ENCODE measurements at regions not wholly inside any gene's neighbourhood (a gene's known extent, or its start where the extent isn't known, plus 50 kb on each side); places are given as distances from the start of the nearest gene placed in this dataset.

- Histone ChIP-seq H3K4me1 (replicated peaks) (no peaks in the 10 kb centered on the region), H3K27me3 (replicated peaks) (no peaks in the 10 kb centered on the region), H3K9me3 (replicated peaks) (0 out of 2 replicates have a peak, but pooled peaks cover 3% of the 10 kb centered on the region), H3K36me3 (no peaks in the 10 kb centered on the region), H3K4me3 (no peak overlapping the region), H3K27ac (no peak overlapping the region)
- DNase-seq (ENCODE audit: low read depth in 1 of 2, low spot score in 2 of 2) = no peak
Observed at GRCh38 chr18:40371673-40372072, 1583.4 kb upstream of the PIK3C3 start.

GRCh38 chr18:40367576-40367975 is 1587.5 kb upstream of the PIK3C3 start:
- Histone ChIP-seq H3K9me3 (replicated peaks) (0 out of 2 replicates have a peak, but pooled peaks cover 6% of the 10 kb centered on the region), H3K4me3 (no peak overlapping the region), H3K27ac (no peak overlapping the region), H3K27me3 (replicated peaks) (no peaks in the 10 kb centered on the region), H3K4me1 (replicated peaks) (no peaks in the 10 kb centered on the region), H3K36me3 (no peaks in the 10 kb centered on the region)
- DNase-seq (ENCODE audit: low read depth in 1 of 2, low spot score in 2 of 2) = no peak

- Histone ChIP-seq H3K9me3 (replicated peaks) (0 out of 2 replicates have a peak, but pooled peaks cover 9% of the 10 kb centered on the region), H3K36me3 (no peaks in the 10 kb centered on the region), H3K27me3 (replicated peaks) (no peaks in the 10 kb centered on the region), H3K4me1 (replicated peaks) (no peaks in the 10 kb centered on the region), H3K4me3 (no peak overlapping the region), H3K27ac (no peak overlapping the region)
- DNase-seq (ENCODE audit: low read depth in 1 of 2, low spot score in 2 of 2) = no peak
Observed at GRCh38 chr18:40366521-40366920, 1588.5 kb upstream of the PIK3C3 start.

GRCh38 chr18:40365526-40365925 is 1589.5 kb upstream of the PIK3C3 start:
- Histone ChIP-seq H3K36me3 (no peaks in the 10 kb centered on the region), H3K4me3 (no peak overlapping the region), H3K27ac (no peak overlapping the region), H3K4me1 (replicated peaks) (no peaks in the 10 kb centered on the region), H3K27me3 (replicated peaks) (no peaks in the 10 kb centered on the region), H3K9me3 (replicated peaks) (0 out of 2 replicates have a peak, but pooled peaks cover 9% of the 10 kb centered on the region)
- DNase-seq (ENCODE audit: low read depth in 1 of 2, low spot score in 2 of 2) = no peak

GRCh38 chr18:40360558-40360957 is 1594.5 kb upstream of the PIK3C3 start:
- no peak overlapping the region for H3K27ac ChIP-seq
- no peak for DNase-seq (ENCODE audit: low read depth in 1 of 2, low spot score in 2 of 2)

GRCh38 chr18:40357536-40357935 is 1597.5 kb upstream of the PIK3C3 start:
- no peaks in the 10 kb centered on the region for H3K4me1 ChIP-seq (replicated peaks)
- H3K27ac ChIP-seq = no peak overlapping the region
- no peaks in the 10 kb centered on the region for H3K36me3 ChIP-seq
- DNase-seq (ENCODE audit: low read depth in 1 of 2, low spot score in 2 of 2) = no peak
- no peaks in the 10 kb centered on the region for H3K27me3 ChIP-seq (replicated peaks)
- H3K9me3 ChIP-seq (replicated peaks) = peaks cover 3% of the 10 kb centered on the region; the same call in 1 of the 2 replicates
- H3K4me3 ChIP-seq = no peak overlapping the region

More at GRCh38 chr18:40360558-40360957, 1594.5 kb upstream of the PIK3C3 start:
- H3K4me1 ChIP-seq (replicated peaks) = no peaks in the 10 kb centered on the region
- no peaks in the 10 kb centered on the region for H3K27me3 ChIP-seq (replicated peaks)
- no peak overlapping the region for H3K4me3 ChIP-seq
- no peaks in the 10 kb centered on the region for H3K36me3 ChIP-seq
- peaks cover 5% of the 10 kb centered on the region; the same call in 1 of the 2 replicates for H3K9me3 ChIP-seq (replicated peaks)

GRCh38 chr18:40356168-40356567 is 1598.9 kb upstream of the PIK3C3 start:
- Histone ChIP-seq H3K27ac (no peak overlapping the region), H3K36me3 (no peaks in the 10 kb centered on the region), H3K4me3 (no peak overlapping the region), H3K27me3 (replicated peaks) (no peaks in the 10 kb centered on the region), H3K9me3 (replicated peaks) (peaks cover 2% of the 10 kb centered on the region; the same call in 1 of the 2 replicates), H3K4me1 (replicated peaks) (no peaks in the 10 kb centered on the region)
- DNase-seq (ENCODE audit: low read depth in 1 of 2, low spot score in 2 of 2) = no peak

- Histone ChIP-seq H3K4me3 (no peak overlapping the region), H3K4me1 (replicated peaks) (no peaks in the 10 kb centered on the region), H3K36me3 (no peaks in the 10 kb centered on the region), H3K27me3 (replicated peaks) (no peaks in the 10 kb centered on the region), H3K27ac (no peak overlapping the region), H3K9me3 (replicated peaks) (peaks cover 5% of the 10 kb centered on the region; the same call in 1 of the 2 replicates)
- DNase-seq (ENCODE audit: low read depth in 1 of 2, low spot score in 2 of 2) = no peak
Observed at GRCh38 chr18:40355726-40356125, 1599.3 kb upstream of the PIK3C3 start.

GRCh38 chr18:40348196-40348595 is 1606.8 kb upstream of the PIK3C3 start:
- no peak overlapping the region for H3K27ac ChIP-seq
- no peaks in the 10 kb centered on the region for H3K4me1 ChIP-seq (replicated peaks)
- no peaks in the 10 kb centered on the region for H3K27me3 ChIP-seq (replicated peaks)
- H3K36me3 ChIP-seq = no peaks in the 10 kb centered on the region
- H3K4me3 ChIP-seq = no peak overlapping the region
- DNase-seq (ENCODE audit: low read depth in 1 of 2, low spot score in 2 of 2) = no peak
- 0 out of 2 replicates have a peak, but pooled peaks cover 5% of the 10 kb centered on the region for H3K9me3 ChIP-seq (replicated peaks)

GRCh38 chr18:40347261-40347660 is 1607.8 kb upstream of the PIK3C3 start:
- no peak overlapping the region for H3K4me3 ChIP-seq
- H3K9me3 ChIP-seq (replicated peaks) = 0 out of 2 replicates have a peak, but pooled peaks cover 5% of the 10 kb centered on the region
- no peaks in the 10 kb centered on the region for H3K4me1 ChIP-seq (replicated peaks)
- H3K27me3 ChIP-seq (replicated peaks) = no peaks in the 10 kb centered on the region
- no peak overlapping the region for H3K27ac ChIP-seq
- no peak for DNase-seq (ENCODE audit: low read depth in 1 of 2, low spot score in 2 of 2)
- no peaks in the 10 kb centered on the region for H3K36me3 ChIP-seq

GRCh38 chr18:40346146-40346545 is 1608.9 kb upstream of the PIK3C3 start:
- Histone ChIP-seq H3K27ac (no peak overlapping the region), H3K4me3 (no peak overlapping the region), H3K36me3 (no peaks in the 10 kb centered on the region), H3K27me3 (replicated peaks) (no peaks in the 10 kb centered on the region), H3K4me1 (replicated peaks) (no peaks in the 10 kb centered on the region), H3K9me3 (replicated peaks) (0 out of 2 replicates have a peak, but pooled peaks cover 3% of the 10 kb centered on the region)
- no peak for DNase-seq (ENCODE audit: low read depth in 1 of 2, low spot score in 2 of 2)

- Histone ChIP-seq H3K4me1 (replicated peaks) (no peaks in the 10 kb centered on the region), H3K27ac (no peak overlapping the region), H3K36me3 (no peaks in the 10 kb centered on the region), H3K27me3 (replicated peaks) (no peaks in the 10 kb centered on the region), H3K9me3 (replicated peaks) (no peaks in the 10 kb centered on the region), H3K4me3 (no peak overlapping the region)
- no peak for DNase-seq (ENCODE audit: low read depth in 1 of 2, low spot score in 2 of 2)
Observed at GRCh38 chr18:40341701-40342100, 1613.3 kb upstream of the PIK3C3 start.

- H3K4me1 ChIP-seq (replicated peaks) = no peaks in the 10 kb centered on the region
- no peaks in the 10 kb centered on the region for H3K36me3 ChIP-seq
- H3K9me3 ChIP-seq (replicated peaks) = no peaks in the 10 kb centered on the region
- no peak overlapping the region for H3K27ac ChIP-seq
- DNase-seq (ENCODE audit: low read depth in 1 of 2, low spot score in 2 of 2) = no peak
- no peak overlapping the region for H3K4me3 ChIP-seq
- no peaks in the 10 kb centered on the region for H3K27me3 ChIP-seq (replicated peaks)
Observed at GRCh38 chr18:40338284-40338683, 1616.8 kb upstream of the PIK3C3 start.

- Histone ChIP-seq H3K4me1 (replicated peaks) (no peaks in the 10 kb centered on the region), H3K36me3 (no peaks in the 10 kb centered on the region), H3K27me3 (replicated peaks) (no peaks in the 10 kb centered on the region), H3K27ac (no peak overlapping the region), H3K9me3 (replicated peaks) (no peaks in the 10 kb centered on the region), H3K4me3 (no peak overlapping the region)
- DNase-seq (ENCODE audit: low read depth in 1 of 2, low spot score in 2 of 2) = no peak
Observed at GRCh38 chr18:40326985-40327384, 1628.0 kb upstream of the PIK3C3 start.

- Histone ChIP-seq H3K36me3 (no peaks in the 10 kb centered on the region), H3K27ac (no peak overlapping the region), H3K4me1 (replicated peaks) (no peaks in the 10 kb centered on the region), H3K27me3 (replicated peaks) (no peaks in the 10 kb centered on the region), H3K4me3 (no peak overlapping the region), H3K9me3 (replicated peaks) (no peaks in the 10 kb centered on the region)
- no peak for DNase-seq (ENCODE audit: low read depth in 1 of 2, low spot score in 2 of 2)
Observed at GRCh38 chr18:40325988-40326387, 1629.0 kb upstream of the PIK3C3 start.
